ENCODE measurements at regions not wholly inside any gene's neighbourhood (a gene's known extent, or its start where the extent isn't known, plus 50 kb on each side); places are given as distances from the start of the nearest gene placed in this dataset.

GRCh38 chr1:57578680-57579079 is 154.8 kb upstream of the DAB1 start:
- TF ChIP-seq USF1 (IDR thresholded peaks at IDR 0.05): no peak
- TF ChIP-seq CEBPB (IDR thresholded peaks at IDR 0.05): no peak
- no peak for TF ChIP-seq TAF1 (IDR thresholded peaks at IDR 0.05; ENCODE audit: low read depth)
- no peak for TF ChIP-seq EGR1 (IDR thresholded peaks at IDR 0.05)
- TF ChIP-seq MAX (IDR thresholded peaks at IDR 0.05): no peak
- no peak for TF ChIP-seq NFIC (IDR thresholded peaks at IDR 0.05)
- TF ChIP-seq EP300 (IDR thresholded peaks at IDR 0.05; ENCODE audit: borderline replicate concordance): no peak
- no peak for TF ChIP-seq ZBTB7A (IDR thresholded peaks at IDR 0.05; ENCODE audit: low read depth)

- no peak for TF ChIP-seq REST (IDR thresholded peaks at IDR 0.05; ENCODE audit: low read depth)
- TF ChIP-seq YY1 (IDR thresholded peaks at IDR 0.05; ENCODE audit: low read depth): no peak
- no peak for TF ChIP-seq USF1 (IDR thresholded peaks at IDR 0.05)
These were observed 154.2 kb upstream of the DAB1 start for GRCh38 chr1:57578099-57578498.

GRCh38 chr1:57576756-57577155 is 152.9 kb upstream of the DAB1 start:
- TF ChIP-seq TAF1 (IDR thresholded peaks at IDR 0.05; ENCODE audit: low read depth): no peak
- no peak for TF ChIP-seq ZBTB7A (IDR thresholded peaks at IDR 0.05; ENCODE audit: low read depth)
- no peak for TF ChIP-seq EP300 (IDR thresholded peaks at IDR 0.05; ENCODE audit: borderline replicate concordance)
- no peak for TF ChIP-seq NFIC (IDR thresholded peaks at IDR 0.05)
- no peak for TF ChIP-seq FOXM1 (IDR thresholded peaks at IDR 0.05; ENCODE audit: borderline replicate concordance, low read depth)
- TF ChIP-seq REST (IDR thresholded peaks at IDR 0.05; ENCODE audit: low read depth): no peak
- no peak for TF ChIP-seq YY1 (IDR thresholded peaks at IDR 0.05; ENCODE audit: low read depth)
- no peak for TF ChIP-seq RAD21 (IDR thresholded peaks at IDR 0.05; ENCODE audit: low read depth)
- no peak for TF ChIP-seq TEAD4 (IDR thresholded peaks at IDR 0.05)
- no peak for TF ChIP-seq CREB1 (IDR thresholded peaks at IDR 0.05; ENCODE audit: low read depth)
- TF ChIP-seq EGR1 (IDR thresholded peaks at IDR 0.05): no peak
- no peak for TF ChIP-seq USF1 (IDR thresholded peaks at IDR 0.05)
- no peak for TF ChIP-seq CEBPB (IDR thresholded peaks at IDR 0.05)
- TF ChIP-seq TCF12 (IDR thresholded peaks at IDR 0.05; ENCODE audit: low read depth): no peak
- TF ChIP-seq MAX (IDR thresholded peaks at IDR 0.05): no peak

GRCh38 chr1:57572016-57572415 is 148.2 kb upstream of the DAB1 start:
- no peak for TF ChIP-seq NFIC (IDR thresholded peaks at IDR 0.05)
- TF ChIP-seq EGR1 (IDR thresholded peaks at IDR 0.05): no peak
- no peak for TF ChIP-seq FOXM1 (IDR thresholded peaks at IDR 0.05; ENCODE audit: borderline replicate concordance, low read depth)
- no peak for TF ChIP-seq CEBPB (IDR thresholded peaks at IDR 0.05)
- no peak for TF ChIP-seq YY1 (IDR thresholded peaks at IDR 0.05; ENCODE audit: low read depth)
- TF ChIP-seq MAX (IDR thresholded peaks at IDR 0.05): no peak
- TF ChIP-seq EP300 (IDR thresholded peaks at IDR 0.05; ENCODE audit: borderline replicate concordance): no peak
- no peak for TF ChIP-seq ZBTB7A (IDR thresholded peaks at IDR 0.05; ENCODE audit: low read depth)
- TF ChIP-seq REST (IDR thresholded peaks at IDR 0.05; ENCODE audit: low read depth): no peak
- TF ChIP-seq TCF12 (IDR thresholded peaks at IDR 0.05; ENCODE audit: low read depth): no peak
- no peak for TF ChIP-seq USF1 (IDR thresholded peaks at IDR 0.05)
- TF ChIP-seq TAF1 (IDR thresholded peaks at IDR 0.05; ENCODE audit: low read depth): no peak
- TF ChIP-seq CREB1 (IDR thresholded peaks at IDR 0.05; ENCODE audit: low read depth): no peak

All from Ishikawa (cell line).